ENCODE measurements at regions not wholly inside any gene's neighbourhood (a gene's known extent, or its start where the extent isn't known, plus 50 kb on each side); places are given as distances from the start of the nearest gene placed in this dataset.

DNA sequence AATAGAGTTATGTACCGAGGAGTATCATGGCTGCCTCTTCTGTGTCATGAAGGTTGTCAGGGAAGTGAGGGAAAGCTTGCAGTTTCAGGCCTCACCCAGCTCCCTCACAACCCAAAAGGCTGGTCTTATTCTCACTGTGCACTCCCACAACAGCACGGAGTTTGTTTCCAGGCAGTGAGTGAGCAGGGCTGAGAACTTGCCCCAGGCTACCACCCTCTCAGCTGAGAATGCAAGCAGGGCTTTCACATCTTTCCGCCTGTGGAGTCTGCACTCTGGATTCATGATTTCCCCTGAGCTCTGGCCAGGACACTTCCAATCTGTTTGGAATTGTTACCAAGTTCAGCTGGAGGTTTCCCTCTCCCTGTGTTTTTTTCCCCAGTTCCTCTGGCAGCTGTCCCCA is 2284.7 kb upstream of the PCDH20 start:
- DNase-seq, result no peak

DNA sequence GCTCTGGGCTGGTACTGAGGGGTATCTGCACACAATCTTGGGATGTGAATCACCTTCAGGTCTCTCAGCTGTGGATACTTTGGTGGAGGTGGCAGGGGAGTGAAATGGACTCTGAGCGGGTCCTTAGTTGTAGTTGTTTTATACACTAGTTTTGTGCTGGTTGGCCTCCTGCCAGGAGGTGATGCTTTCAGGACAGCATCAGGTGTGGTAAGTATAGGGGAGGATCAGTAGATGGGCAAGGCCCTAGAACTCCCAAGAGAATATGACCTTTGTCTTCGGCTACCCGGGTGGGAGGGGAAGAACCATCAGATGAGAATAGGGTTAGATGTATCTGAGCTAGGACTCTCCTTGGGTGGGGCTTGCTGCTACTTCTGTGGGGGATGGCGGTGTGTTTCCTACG is 2284.3 kb upstream of the PCDH20 start:
- no peak for DNase-seq

DNA sequence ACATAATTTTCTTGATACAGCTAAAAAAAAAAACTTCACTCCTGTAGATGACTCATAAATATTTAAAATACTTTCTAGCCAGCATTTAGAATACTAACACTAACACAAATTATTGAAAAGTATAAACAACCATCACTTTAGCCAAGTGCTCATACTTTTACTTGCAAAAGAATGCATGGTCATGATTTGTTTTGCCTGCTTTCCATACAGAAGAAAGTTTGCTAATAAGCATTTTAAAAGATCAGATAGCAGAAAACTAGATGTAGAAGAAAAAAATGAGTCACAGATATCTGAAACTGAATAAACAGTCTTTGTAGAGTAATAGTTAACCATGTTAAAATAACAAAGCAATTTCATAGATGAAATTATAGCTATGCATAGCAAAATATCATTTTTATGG is 2280.4 kb upstream of the PCDH20 start:
- no peak for DNase-seq

DNA sequence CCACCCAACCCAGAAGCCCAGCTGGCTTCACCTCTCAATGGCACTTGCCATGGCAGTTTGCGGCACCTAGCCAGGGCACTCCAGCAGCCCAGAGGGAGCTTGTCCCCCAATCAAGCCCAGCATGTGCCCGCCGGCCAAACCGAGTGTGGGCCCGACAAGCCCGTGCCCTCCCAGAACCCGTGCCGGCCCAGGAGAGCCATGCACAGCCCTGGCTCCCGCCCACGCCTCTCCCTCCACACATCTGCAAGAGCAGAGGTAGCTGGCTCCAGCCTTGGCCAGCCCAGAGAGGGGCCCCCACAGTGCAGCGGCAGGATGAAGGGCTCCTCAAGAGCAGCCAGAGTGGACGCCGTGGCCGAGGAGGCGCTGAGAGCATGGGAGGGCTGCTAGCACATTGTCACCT is 2278.0 kb upstream of the PCDH20 start:
- DNase-seq, result no peak

DNA sequence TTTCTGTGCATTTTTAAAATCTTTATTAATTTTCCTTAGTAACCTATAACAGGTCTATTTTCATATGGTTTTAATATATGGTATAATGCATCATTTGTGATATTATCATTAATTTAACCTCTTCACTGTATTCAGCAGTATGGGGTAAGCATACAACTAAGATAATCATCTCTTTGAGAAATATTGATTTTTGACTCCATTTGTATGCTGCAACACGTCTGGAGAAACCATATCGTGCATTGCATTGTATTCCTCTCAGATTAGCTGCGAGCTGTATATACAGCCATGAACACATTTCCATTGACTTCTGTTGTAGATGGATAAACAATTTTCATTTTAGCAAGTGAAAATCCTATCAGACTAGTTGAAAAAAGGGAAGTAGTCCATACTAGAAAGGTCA is 2275.8 kb upstream of the PCDH20 start:
- DNase-seq, result no peak

DNA sequence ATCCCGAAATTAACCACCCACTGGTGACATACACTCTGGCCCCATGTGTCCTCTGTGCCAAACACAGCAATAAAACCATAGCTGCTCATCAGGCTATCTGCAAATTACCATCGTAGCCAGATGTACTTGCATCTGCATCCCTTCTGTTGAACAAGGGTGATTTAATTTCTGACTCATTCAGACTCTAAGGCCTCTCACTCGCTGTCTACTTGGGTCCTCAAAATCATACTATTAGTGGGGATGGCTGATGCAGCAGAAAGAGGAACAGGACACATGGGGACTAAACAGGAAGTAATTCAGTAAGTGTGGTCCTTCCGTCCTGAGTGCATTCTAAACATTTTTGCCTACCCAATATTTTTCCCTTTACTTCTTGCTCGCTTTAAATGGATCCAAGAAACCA is 2275.0 kb upstream of the PCDH20 start:
- no peak for DNase-seq

DNA sequence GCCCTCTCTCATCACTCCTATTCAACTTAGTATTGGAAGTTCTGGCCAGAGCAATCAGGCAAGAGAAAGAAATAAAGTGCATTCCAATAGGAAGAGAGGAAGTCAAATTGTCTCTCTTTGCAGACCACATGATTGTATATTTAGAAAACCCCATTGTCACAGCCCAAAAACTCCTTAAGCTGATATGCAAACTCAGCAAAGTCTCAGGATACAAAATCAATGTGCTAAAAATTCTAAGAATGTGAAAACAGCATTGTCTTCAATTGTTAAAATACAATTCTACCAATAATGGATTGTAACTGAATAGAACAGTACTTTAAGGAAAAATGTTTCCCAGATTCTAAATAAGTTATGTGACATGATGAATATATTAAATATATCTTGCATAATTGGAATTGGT is 2269.2 kb upstream of the PCDH20 start:
- DNase-seq, result no peak

DNA sequence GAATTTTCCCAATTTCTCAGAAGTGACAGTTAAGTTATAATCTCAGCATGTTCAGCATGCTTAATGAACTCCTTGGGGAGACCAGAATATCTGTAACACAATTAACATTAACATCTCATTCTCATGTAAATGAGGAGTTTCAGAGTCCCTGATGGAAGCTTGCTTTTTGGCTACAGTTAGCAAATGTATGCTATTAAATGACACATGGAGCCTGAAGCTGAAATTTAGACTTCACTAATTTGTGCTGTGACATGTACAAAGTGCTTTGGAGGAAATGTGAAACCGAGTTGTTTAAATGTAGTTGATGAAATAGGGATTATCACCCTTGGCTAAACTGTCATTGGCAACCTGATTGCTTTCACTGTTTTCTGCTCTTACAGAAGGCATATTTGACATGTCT is 2265.1 kb upstream of the PCDH20 start:
- no peak for DNase-seq

DNA sequence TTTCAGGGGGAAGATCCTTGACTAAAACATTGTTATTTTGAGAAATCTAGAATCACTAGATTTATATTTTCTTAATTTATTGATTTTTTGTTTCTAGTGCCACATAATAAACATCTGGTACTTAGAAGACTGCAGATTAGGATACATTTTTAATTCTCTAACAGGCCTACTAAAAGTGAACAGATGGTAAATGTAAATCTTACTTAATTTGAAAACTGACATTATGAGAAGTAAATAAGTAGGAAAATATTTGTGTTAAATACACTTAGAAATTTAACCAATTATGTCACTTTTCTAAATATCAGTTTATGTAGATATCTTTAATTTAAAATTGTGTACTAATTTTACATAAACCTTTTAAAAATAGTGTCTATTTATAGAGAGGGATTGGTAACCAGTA is 2255.6 kb upstream of the PCDH20 start:
- DNase-seq, result no peak

DNA sequence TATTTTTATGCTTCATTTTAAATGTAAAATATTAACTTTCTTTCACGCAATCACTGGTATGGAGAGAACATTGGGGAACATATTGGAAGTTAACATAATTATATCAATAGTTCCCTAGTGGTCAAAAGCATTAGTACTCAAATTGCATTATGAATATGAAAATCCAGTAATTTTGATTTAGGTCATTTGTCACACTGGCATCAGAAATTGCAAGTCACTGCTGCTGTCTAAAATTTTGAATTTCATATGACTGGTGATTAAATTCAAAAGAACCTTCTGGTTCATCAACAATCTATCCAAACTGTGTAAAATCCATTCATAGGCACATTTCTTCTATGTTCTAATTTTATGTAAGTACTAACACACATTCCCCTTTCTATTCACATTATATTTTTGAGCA is 2235.7 kb upstream of the PCDH20 start:
- no peak for DNase-seq

DNA sequence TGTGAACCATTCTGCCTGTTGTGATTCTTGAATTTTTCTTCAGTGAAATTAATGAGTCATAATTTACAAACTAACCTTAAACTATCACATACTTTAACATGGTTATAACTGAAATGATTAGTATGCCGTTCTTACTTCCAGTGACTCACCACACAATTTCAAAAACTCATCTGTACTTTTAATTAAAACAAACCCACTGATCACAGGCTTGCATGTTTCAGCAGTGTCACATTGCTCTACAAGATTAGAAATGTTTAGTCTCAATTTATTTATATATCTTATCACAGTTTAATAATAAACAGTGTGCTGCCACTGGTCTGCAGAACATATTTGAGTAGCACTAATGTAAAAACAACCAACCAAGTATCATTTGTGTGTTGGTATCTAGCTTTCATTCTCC is 2227.9 kb upstream of the PCDH20 start:
- DNase-seq, result no peak

DNA sequence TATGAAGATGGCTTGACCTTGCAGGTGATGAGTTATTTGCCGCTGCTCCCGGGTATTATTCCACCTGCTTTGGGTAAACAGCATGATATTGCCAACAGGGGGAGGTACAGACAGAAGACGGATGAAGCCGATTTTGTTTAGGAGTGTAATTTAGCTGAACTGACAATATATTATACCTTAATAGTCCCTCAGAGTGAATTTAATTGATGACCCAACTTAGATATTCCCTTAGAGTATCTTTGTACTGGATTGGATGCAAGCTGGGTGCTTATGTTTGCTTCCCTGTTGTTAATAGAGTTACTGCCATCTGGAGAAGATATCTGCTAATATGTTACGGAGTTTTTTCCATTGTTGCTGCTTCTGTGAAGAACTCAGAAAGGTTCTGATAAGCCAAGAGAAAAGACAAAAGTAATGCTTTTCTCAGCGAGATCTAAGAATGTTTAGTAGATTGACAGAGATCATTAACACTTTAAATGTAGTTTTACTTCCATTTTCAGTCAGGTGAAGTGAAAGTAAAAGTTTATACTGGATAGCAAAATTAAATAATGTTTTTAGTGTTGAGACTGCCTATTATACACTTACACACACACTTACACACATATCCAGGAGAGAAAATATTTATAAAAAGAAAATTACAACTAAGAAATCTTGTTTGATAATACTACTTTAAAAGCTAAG is 2220.8 kb upstream of the PCDH20 start:
- DNase-seq, result no peak

DNA sequence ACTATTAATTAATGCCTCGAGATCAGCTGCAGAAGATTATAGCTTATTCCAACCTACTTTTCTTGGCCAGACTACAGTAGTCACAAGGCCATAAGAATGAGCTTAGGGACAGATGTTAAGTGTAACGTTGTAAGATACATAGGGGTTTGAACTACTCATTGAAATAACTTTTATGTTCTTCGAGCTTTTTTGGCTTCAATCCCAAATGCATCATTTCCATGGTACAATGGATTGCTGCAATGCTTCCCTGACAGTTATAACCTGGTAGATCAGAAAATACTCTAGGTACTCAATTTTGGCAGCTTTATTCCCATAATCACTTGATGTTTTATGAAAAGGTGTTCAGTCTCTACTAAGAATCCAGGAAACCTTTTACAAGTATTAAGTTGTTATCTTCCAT is 2216.7 kb upstream of the PCDH20 start:
- no peak for DNase-seq

DNA sequence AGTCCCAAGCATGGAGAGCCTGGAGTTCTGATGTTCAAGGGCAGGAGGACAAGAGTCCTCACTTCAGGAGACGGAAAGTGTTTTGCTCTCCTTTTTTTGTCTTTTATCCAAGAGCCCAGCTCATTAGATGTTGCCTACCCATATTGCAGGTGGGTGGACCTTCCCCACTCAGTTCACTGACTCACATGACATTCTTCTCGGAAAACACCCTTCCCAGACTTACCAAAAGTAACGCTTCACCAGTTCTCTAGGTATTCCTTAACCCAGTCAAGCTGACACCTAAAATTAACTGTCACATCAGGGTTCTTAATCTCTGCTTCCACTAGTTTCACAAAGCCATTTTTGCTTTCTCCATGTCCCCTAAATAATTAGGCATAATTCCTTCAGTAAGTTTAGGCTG is 2215.4 kb upstream of the PCDH20 start:
- DNase-seq, result no peak

DNA sequence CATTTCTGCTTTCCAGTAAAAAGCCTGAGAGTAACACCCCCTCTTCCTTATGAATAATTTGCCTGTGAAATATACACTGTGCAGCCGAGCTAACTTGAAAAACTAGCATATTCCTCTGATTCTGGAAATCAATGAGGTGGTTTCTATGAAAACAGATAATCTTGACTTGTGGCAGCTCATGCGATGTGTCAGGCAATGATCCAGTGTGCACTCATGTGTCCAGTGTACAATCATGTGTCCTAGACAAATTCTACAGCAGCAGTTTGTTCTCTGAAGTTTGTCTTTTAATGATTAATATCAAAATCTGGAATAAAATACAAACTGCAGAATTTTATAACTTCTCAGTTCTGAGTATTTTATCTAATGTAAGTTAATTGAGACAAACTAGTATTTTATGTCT is 2213.9 kb upstream of the PCDH20 start:
- DNase-seq, result no peak

DNA sequence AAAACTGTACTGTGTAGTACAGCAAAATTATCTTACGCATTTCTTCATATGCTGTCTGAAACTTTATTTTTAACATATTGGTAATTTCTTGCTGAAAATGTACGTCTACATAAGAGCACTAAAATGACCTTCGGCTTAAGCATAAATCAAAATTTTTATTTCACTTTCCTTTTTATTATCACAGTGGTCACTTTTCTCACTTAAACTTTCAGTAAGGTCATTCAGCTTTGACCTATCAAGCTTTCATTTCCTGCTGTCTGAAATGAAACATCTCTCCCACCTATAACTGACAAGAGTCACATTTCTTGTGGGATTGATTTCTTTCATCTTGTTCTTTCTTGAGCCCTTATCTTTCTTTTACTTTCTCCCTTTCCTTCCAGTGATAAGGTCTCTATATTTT is 2212.7 kb upstream of the PCDH20 start:
- DNase-seq, result no peak

DNA sequence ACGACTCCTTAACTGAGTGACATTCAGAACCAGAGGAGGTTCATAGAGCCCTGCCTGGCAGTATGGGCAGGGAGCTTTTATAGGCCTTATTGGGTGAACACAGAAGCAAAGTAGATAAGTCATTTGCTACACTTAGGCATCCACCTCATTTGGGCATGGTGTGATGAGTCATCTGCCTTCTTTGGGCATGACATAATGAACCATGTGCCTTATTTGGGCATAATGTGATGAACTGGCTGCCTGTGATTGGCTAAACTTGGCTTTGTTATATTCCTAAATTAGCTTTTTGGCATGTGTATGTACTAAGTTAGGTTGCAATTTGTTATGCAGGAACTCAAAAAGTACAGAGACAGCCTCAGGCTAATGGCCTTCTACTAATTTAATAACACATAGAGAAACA is 2210.2 kb upstream of the PCDH20 start:
- DNase-seq, result no peak

DNA sequence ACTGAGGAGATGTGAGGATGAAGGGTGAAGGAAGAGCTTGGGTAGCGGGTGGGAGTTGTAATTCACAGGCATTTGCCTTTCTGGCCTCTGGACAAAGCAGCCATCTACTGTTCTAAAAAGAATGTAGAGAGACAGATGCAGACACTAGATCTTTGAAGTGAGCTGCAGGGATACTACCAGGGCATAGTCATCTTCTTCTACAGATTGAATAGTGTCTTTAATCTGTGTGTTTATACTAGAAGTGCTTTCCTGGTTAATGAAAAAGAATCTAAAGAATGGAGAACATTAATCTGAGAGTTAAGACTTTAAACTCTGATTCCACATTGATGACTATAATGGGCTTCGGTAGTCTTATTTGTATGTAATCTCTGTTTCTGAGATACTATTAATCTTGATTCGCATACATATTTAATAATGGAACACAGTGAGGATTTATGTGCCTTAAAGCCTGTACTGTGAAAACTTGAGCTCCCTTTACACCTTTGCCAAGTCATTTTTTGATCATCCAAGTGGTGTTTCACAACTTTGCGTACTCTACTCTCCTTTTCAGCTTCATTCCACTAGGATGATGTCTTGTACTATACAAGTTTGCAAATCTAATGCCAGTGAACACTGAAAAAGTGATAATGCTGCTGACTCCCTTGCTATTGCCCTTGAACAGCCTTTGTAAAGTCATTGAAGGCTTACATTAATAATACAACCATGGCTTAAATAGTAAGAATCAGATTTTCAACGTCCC is 2199.4 kb upstream of the PCDH20 start:
- DNase-seq, result no peak

DNA sequence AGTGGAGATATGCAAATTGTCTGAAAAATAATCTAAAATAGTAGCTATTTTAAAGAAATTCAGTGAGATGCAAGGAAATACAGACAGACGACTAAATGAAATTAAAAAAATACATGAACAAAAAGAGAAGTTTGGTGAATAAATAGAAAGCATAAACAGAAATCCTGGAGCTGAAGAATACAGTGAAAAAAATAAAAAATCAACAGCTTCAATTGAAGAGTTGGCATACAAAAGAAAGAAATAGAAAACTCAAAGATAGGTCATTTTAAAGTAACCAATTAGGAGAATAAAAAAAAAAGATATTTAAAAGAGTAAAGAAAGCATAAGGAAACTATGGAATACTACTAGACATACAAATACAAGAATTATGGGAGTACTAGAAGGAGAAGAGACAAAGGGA is 2191.5 kb upstream of the PCDH20 start:
- no peak for DNase-seq

DNA sequence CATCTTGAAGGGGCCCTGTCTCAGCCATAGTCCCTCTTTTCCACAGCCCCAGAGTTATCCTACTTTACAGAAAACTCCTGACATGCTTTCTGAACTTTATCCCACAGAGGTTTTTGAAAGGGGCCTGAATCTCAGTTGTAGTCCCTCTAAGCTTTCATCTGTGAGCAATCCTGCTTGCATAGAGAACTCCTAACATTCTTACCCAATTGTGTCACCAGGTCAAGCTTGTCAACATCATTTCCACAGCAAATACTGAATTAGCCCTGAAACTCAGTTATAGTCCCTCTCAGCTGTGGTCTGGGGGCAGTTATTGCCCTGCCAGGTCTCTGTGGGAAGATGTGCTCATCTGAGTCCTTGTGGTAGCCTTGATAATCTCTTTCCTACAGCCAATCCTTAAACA is 2190.3 kb upstream of the PCDH20 start:
- DNase-seq, result no peak

DNA sequence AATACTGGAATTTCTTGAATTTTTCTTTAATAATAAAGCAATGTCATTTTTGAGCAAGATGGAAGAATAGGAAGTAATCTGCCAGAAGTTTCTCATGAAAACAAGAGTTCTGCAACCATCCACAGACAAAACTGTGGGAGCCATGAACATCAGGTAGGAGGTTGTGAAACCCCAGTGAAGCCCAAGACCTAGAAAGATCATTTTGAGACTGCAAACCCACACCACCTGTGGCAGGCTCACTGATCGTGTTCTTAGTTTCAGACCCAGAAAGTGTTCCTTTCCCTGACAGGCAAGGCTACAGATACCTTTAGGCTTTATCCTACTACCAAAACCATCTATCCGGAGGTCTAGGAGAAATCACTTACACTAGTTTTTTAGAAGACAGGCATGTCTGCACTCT is 2189.8 kb upstream of the PCDH20 start:
- no peak for DNase-seq

DNA sequence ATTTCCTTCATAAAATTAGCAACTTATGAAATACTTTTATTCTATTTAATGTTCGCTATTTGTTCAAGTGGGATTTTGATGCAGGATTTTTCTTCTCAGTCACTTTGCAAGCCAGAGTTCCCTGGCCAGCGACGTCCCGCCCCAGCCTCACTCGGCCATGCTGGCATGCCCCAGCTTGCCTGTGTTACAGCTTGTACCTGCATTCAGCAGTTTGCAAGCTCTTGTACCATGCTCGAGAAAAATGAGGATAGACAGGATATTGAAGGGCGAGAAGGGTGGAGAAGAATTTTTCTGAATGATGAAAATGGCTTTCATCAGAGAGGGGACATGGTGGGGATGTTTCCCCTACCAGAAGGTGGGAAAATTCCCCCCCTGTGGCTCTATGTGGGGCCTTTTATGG is 2180.2 kb upstream of the PCDH20 start:
- DNase-seq, result no peak

DNA sequence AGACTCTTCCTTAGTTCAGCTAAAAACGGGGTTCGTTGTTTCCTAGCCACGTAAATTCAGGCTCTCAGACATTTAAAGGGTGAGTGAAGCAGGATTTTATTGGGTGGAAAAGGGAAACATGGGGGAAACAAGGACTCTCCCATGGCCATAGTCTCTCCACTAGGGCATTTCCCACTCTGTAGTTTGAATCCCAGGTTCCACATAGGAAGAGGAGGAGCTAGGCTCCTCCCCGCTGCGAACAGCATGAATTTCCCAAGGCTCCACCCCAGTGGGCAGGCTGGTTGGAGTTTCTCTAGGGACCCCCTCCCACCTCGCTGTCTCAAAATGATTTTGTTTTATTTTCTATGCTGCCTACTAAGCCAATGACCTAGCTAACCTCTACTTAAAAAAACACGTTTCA is 2170.8 kb upstream of the PCDH20 start:
- DNase-seq, result no peak

DNA sequence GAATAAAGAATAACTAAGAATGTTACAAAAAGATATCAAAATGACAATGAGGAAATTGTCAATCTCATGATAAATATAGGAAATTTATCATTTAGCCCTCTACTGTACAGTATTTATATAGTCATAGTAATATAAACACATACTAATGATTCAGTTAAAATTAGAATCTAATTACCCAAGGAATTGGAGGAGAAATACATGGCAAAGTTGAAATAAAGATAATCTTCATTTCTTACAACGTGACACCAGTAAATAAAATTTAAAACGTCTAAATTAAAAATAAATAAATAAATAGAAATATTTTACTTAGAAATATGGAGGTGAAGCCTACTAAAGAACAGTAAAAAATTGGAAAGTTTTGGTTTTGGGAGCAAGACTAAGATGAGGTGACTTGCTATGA is 2163.1 kb upstream of the PCDH20 start:
- DNase-seq, result no peak

DNA sequence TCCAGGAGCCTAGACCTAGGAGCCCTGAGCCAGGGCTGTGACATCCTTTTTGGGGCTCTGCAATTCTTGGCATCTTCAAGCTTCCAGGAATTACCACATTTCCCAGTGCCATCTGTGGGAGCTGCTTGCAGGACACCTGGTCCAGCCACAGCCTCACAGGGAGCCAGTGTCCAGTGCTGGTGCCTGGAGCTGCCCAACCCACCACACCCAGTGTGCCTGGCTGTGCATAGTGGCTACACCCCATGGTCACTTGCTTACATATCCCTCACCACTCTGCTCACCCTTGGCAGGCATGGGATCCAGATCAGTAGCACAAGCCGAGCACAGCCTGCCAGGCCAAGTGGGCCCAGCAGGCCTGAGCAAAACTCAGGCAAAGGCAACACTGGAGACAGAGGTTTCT is 2151.4 kb upstream of the PCDH20 start:
- DNase-seq, result no peak

Measured in NCI-H1694 treated with DMSO at 0.1 percent for 48 hours (cell line).